GM21515 (cell line): ENCODE measurements at regions not wholly inside any gene's neighbourhood (a gene's known extent, or its start where the extent isn't known, plus 50 kb on each side); places are given as distances from the start of the nearest gene placed in this dataset.

Experiments
- ATAC-seq: cut with Tn5 transposase; IDR thresholded peaks from one replicate; pipeline ENCODE4 v1.9.1; 2021; ENCODE audit not compliant: unreplicated experiment

DNA sequence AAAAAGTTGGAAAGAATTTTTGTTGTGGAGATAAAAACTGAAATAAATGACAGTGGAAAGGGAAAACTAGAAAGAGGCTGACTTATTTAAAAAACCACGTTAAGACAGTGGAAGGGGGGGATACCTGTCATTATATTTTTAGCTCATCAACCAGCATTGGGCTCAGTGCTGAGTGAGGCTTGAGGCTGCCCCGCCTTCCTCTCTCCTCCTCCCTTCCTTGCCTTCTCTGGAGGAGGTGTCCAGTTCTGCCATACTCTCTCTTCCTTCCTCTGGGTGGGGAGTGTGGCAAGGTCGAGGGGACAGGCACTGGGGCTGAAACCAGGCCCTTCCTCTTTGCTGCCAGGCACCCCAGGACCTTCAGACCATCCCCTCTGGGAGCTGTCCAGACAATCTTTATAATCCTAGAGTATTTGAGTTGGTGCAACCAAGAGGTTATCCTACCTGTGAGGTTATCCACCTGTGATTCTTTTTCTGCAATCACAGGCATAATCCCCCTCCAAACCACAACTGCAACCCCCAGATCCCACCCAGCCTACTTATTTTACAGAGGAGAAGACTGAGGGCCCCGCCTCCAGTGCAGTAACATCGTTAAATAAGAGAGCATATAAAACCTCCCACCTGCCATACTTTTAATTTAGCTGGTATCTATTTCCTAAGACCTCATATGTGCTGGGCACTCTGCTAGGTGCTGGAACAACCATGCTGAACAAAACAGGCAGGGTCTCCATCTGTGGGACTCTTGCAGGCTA lies 578.5 kb downstream of the BUD13 start:
- ATAC-seq: no peak

DNA sequence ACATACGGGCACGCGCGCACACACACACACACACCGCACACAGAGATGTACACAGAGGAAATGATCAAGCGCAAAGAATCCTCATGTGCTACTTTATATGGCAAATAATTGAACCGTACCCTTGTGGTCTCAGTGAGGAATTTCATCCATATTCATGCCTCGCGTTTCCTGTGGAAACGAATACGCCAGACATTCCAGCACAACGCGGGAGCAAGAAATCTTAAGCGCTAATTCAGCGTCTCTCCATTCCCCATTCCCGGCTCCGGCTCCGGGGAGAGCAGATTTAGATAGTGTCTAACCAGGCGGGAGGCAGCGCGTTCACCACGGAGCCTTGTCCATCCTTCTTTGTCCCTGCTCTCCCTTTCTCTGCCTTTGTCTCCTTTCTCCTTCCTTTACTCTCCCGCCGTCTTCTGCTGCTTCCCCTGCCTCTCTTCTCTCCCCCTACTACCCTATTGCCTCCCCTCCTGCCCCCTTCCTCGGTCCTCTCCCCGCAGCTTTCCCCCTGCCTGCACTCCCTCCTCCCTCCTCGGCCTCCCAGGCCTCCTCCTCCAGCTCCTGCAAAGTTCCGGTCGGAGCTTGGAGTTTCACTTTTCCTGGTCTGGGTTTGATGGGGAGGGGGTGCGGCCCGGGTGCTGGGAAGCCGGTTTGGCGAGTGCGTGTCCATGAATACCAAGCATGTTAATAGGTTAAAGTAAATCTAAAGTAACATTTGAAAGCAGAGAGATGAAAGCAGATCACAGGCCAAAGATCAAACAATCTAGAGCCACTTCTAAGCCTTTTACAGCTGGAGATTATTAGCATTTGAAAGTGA lies 579.3 kb downstream of the BUD13 start:
- ATAC-seq: no peak

DNA sequence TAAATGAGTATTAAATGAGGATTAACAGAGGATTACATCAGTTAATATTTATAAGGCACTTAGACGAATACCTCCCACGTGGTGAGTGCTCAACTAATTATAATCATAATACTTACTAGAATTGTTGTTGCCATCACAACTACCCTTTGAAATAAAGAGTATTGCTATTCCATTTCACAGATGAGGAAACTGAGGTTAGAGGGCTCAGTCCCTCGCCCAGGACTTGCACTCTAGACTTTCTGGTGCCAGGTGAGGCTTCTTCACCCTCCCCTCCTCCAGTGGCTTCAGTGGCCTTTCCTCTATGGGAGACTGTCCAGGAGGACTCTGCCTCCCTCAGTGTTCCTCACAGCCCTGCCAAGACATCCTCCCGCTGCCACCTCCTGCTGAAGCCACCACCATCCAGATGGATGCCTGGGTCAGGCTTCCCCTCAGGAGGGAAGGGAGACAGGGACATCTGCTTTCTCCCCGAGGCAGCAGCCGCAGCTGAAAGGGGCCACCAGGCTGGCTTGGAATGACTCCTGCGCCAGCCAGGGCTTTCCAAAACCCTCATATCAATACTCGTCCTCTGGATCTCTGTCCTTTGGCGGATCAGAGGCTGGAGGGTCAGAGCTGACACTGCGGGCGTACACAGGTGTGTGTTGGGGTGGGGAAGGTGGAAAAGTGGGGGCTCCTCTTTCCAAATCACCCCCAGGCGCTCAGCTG lies 580.1 kb downstream of the BUD13 start:
- no peak for ATAC-seq

DNA sequence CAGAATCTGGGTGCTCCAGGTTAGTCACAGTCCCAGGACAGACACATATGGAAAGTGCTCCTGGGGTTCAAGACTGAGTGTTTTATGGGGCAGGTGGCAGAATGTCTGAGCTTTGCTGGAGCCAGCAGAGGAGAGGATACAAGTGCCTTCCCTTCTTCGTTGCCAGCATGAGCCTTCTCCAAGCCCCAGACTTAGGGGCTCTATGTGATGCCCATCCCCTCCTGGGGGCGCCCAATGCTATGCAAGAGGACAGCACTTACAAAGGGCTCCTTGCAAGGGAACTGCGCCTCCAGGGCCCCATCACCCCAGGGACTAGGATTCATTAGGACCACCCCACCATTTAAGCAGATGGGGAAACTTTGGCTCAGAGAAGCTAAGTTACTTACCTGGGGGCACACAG lies 581.9 kb downstream of the BUD13 start:
- ATAC-seq: no peak

DNA sequence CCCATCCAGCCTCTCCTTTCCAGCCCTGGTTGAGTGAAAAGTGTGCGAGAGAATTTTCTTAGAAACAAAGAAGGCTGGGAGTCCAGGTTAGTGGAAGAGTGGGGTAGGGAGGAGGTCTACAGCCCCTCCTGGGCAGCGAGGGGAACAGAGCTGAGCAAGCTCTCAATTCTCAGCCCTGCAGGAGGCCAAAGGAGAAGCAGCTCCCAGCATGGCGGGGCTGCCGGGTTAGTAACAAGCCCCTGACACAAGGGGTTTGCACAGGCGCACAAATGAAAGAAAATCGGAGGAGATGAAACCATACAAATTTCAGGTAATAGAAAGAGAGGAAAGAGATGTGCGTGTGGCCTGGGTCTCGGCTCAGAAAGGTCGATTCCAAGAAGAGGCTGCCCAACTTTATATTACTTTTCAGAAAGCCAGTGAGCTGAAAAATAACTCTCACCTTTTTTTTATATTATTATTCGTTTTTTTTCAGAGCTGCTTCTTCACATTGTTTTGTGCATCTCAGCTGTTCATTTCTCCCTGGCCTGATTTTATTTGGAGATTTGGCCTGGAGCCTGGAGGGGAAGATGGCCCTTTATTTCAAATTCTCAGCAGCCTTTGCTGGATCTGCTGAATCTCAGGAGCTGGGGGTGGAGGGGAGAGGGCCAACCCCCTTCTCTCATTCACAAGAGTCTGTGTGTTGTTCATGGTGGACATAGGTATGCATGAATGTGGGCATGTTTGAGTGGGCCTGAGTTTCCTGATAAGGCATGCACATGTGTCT lies 583.2 kb downstream of the BUD13 start:
- ATAC-seq: no peak

DNA sequence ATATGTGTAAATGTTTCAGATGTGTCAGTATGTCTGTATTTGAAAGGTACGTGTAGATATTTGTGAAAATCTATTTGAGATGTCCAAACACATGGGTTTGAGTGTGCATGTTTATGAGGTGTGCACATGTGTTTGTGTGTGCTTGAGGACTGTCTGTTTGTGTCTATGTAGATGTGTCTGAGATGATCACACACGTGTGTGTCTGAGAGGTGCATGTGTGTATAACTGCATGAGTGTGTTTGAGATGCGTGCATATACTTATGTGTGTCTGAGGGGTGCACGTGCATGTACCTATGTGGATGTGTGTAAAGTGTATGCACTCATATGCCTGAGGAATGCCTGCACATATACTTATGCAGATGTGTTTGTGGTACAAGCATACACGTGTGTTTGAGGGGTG lies 584.4 kb downstream of the BUD13 start:
- no peak for ATAC-seq

DNA sequence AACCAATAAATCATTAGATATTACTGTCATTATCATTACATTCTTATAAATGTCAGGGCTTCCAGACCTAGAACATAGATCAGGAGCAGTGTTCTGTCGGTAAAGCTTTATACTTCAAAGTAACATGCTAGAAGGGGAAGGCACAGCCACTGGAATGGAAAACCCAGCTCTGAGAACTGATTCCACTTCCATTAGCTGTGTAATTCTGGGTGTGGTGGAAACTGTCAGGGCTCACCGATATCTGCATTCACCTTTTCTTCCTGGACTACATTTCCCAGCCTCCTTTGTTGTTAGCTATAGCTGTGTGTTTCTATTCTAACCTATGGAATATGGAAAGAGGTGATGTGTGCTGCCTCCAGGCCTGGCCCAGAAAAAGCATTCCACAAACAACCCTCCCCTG lies 585.8 kb downstream of the BUD13 start:
- no peak for ATAC-seq

DNA sequence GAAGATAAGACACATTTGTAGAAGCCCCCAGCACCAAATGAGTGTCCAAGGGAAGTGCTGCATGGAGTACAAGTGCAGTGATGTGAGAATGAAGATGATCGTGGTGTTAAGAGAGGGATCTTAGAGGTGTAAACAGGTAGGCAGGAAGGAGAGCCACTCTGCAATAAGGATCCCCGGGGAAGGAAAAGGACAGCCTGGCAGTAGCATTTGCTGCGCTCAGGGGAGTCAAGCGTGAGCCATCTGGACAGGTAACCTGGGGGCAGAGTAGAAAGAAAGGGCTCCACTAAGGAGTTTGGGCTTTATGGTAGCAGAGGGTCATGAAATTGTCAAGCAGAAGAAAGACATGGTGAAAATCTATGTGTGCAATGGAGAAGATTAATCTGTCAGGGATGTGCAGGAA lies 587.2 kb downstream of the BUD13 start:
- no peak for ATAC-seq

DNA sequence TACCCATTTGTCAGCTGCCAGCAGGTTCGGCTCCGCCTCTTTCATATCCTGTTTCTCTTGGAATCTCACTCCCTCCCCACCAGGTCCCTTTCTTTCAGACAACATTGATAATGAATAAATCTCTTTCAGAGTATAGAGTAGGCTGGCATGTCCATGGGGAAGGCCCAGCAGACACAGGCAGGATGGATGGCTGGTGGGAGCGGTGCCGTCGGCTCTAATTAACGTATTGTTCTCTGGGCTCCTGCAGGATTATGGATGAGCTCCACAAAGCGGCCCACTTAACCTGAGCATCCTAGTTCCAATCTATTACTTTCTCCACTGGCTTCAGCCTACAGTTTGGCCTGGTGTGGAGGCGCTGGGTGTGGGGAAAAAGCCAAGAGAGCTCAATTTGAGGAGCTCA lies 588.0 kb downstream of the BUD13 start:
- no peak for ATAC-seq

DNA sequence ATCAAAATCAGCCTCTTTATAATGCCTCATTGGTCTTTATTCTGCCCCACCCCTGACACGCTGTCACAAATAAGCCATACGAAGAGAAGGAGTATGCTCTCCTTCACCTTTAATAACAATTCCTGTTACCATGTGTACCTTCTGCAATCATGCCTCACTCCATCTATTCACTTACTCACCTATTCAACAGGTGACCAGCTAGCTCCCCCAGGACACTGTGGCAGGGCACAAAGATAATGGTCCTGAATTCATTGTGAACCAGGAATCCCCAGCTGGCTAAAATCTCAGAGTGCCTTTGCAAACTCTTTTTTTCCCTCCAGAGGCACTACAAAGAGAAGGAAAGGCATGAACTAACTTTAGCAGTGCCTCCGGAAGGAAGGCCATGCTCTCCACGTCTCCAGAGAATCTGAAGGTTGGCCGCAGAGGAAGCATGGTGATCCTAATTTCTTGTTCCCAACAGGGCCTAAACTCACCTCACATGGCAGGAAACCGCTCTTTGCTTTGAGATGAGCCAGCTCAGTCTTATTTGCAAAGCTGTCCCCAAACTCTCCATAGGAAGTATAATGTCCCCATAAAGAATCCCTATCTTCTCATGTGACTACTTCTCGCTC lies 590.3 kb downstream of the BUD13 start:
- ATAC-seq: no peak

DNA sequence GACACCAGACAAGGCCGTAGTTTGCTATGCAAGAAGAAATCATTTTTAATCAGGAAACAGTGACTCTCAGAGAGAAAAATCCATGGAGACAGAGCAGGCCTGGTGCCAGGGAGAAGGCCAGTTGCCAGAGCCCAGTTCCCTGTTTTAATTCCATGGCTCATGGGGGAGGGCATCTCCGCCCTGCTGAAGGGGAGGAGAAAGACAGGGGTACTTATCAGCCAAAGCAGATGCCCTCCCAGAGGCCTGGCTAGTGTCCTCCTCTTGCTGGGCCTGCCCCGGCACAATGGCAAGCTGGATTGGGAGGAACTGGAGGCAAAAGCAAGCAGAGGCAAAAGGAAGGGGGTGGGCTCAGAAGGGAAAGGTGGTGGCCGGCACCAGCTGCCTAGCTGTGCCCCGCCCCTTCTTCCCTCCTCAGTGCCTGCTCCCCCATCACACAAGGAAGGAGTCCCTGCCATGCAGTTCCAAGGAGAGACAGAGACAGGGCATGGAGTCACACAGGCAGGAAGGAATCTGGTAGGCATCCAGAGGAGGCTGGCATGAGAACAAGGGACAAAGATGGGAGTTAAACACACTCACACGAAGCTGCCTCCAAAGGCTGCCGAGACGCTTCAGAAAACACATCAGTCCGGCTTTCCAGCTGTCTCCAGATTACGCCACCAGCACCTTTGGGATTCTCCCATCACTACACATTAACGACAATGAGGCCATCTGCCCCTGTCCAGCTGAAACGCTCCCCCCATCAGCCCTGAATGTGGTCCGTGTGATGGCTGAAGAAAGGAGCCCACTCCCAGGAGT lies 591.8 kb downstream of the BUD13 start:
- ATAC-seq: no peak

DNA sequence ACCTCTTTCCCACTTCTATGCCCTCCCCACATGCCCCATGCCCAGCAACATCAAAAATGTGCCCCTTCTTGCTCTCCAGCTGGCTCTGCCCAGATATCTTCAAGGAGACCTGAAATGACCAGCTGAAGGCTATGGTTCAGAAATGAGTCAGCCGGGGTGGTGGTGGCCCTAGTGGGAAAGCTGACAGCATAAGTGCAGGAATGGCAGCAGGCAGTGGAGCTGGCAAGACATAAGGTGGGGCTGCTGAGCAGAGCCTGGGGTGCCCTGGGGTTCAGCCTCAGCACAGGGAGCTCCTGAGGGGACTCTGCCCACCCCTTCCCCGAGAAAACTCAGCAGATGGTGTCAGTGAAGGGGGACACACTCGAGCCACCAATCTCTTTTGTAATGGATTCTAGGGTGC lies 593.4 kb downstream of the BUD13 start:
- ATAC-seq: no peak

DNA sequence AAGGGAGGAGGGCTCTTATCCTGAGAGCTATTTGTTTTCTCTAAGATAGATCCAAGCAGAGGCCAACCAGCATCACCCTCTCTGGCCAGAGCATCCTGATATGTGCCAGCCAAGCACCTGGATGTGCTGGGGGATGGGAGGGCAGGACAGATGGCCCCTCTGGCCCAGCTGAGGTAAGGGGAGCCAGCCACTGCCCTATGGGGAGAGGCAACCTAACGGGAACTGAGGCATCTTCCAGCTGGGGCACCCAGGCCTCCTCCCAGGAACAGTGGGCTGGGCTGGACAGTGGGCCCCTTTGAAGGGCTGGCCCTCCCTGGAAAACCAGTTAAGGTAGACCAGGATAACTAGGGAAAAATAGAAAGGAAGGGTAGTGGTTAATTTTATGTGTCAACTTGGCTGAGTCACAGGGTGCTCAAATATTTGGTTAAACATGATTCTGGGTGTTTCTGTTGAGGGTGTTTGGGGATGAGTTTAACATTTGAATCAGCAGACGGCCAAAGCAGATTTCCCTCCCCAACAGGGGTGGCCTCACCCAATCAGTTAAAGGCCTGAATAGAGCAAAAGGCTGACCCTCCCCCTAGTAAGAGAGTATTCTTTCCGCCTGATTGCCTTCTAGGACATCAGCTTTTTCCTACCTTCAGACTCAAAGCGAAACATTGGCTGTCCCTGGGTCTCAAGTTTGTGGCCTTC lies 595.1 kb downstream of the BUD13 start:
- ATAC-seq: no peak

DNA sequence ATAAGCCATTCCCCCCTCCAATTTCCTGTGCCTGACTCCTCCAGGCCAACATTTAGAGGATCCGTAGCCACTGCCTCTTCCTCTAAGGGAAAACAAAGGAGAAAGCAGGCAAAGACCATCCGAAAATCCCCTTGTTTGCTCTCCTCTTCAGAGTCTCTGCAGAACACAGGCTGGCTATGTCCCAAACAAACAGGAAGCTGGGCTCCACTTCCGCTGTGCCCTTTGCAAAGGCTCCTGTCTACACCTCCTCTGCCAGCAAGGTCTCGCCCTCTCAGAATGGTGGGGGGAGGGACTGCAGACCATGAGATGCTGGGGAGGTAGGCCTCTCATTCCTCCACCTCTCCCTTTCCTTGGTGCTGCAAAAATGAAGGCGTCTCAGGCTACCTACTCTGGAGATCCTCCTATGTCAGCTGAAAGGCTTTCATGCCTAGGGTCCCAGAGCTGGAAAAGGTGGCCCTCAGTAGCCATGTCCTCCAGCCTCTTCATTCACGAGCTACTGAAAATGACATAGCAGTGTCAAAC lies 596.2 kb downstream of the BUD13 start:
- ATAC-seq: no peak

DNA sequence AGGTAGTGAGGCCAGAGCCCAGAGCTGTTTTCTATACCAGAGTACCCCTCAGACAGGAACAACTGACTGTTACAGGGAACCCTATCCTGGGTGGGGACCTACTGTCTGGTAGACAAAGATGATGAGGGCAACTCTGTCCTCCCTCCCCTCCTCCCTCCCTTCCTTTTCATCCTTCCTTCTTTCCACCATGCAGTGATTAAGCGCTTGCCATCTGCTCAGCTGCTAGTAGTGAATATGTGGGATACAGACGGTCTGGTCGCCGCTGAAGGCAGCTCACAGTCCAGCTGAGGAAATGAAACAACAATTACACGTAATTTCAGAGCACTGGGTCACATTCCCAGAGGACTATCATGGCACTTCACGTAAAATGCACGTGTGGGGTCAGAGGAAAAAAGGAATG lies 597.1 kb downstream of the BUD13 start:
- ATAC-seq: no peak

DNA sequence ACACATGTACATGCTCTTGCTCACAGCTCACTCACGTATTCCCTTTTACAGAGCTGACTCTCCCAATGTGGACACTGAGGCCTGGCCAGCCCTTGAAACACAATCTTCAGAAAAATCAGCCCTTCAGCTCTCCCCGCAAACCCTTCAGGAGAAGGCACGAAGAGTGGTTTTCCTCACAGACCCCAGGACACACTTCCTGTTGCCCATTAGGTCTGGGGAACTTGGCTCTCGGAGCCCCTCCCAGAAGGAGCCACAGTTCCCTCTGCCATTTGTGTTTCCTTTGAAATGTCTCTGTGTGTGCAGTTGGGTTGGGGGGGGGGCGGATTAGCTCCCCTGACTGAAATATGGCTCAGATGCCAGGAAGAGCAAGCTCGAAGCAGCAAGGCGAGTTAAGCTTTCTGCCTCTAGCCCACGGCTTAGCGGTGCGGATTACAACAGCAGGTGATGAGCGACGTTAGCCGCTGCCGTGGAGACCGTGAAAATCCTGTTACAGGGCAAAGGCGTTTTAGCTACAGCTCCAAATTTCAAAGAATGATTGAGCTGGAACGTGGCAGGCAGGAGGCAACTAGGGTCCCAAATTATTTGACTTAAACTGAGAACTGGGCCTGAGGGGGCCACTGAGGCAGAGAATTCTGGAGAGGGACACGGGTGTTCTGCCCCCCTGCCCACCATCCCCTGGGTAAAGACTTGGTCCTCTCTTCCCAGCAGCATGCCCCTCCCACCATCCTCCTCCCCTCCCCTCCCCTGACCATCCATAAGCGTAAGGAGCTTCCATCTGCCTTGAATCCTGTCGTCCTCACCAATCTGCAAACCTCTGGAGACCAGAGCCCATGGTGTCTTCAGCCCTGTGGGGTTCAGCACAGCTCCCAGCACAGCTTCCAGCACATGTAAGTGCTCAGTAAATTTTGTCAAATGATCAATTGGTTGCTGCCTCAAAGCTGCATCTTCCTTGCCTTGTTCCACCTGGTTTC lies 598.6 kb downstream of the BUD13 start:
- no peak for ATAC-seq

DNA sequence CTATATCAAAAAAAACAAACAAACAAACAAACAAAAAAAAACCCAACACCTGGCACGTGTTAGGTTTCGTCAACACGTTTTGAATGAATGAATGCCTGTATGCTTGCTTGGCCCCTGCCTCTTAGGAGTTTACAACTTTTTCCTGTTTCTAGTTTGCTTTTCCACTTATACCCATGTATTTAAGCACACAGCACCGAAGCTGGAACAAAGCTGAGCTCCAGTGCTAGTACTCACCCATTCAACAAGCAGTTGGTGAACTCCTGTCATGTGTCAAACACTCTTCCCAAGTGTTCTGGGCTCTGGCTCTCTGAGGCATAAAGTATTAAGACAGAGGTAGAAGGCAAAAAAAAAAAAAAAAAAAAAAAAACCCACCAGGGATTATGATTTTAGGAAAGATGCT lies 599.3 kb downstream of the BUD13 start:
- no peak for ATAC-seq

DNA sequence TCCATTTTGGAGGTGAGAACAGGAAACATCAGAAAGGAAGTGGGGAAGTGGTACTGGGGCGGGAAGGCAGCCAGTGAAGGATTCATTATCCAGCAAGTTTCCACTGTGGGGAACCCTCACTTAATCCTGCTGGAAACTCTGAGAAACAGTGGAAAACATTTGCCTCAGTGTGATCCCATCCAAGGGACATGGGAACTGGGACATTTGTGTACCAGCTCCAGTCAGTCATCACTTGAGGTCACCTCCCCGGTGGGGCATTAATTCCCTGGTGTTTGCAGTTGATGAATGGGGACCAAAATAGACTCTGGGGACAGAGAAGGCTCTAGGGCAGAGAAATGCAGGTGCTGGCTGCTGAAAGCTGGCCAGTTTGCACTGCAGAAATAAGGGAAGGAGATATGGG lies 599.9 kb downstream of the BUD13 start:
- ATAC-seq: no peak
